Vagina (tissue), 2 donors: ENCODE measurements at regions not wholly inside any gene's neighbourhood (a gene's known extent, or its start where the extent isn't known, plus 50 kb on each side); places are given as distances from the start of the nearest gene placed in this dataset.

Experiments used
- POLR2A ChIP-seq, 2 donors: fragments of 450-650 bp; IDR thresholded peaks; one replicate each; pipeline ENCODE4 v1.6.1; 2017; ENCODE audit warnings: antibody characterized with exemption in 2 of 2, mild to moderate bottlenecking in 2 of 2, moderate library complexity in 2 of 2
- POLR2AphosphoS5 ChIP-seq, 2 donors: sonication (generic); formaldehyde crosslinking; IDR thresholded peaks; one replicate each; pipeline ENCODE4 v1.9.0; 2017; ENCODE audit warnings: antibody characterized with exemption in 2 of 2, mild to moderate bottlenecking in 2 of 2, low read depth in 1 of 2; ENCODE audit not compliant: insufficient read depth in 1 of 2
- TF ChIP-seq, protein P1 (sequence below), 3 experiments: fragments of 450-650 bp in 2 of 3; fragments of 200-600 bp in 1 of 3; sonication (generic) in 1 of 3; IDR thresholded peaks; one replicate each; pipeline ENCODE4 v1.5.1; 2017 to 2019; ENCODE audit warnings: antibody characterized with exemption in 3 of 3, mild to moderate bottlenecking in 2 of 3, moderate library complexity in 2 of 3

DNA sequence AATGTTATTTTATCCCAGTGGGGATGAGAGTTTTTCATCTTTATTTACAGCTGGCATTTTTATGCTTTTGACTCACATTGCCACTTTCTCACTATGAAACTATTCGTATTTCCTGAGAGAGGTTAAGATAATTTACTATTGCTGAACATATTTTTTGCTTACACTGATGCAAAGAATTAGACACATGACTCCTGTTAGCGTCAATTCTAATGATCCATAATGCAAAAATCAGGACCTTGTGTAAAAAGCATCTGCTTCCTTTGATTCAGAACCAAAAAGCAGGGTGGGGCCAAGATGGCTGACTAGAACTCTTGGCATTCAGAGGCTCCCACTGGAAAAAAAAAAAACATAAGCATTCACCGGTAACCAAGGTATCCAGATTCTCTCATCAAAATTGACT is 464.8 kb downstream of the SEMA3D start:
- TF ChIP-seq, protein P1, sequence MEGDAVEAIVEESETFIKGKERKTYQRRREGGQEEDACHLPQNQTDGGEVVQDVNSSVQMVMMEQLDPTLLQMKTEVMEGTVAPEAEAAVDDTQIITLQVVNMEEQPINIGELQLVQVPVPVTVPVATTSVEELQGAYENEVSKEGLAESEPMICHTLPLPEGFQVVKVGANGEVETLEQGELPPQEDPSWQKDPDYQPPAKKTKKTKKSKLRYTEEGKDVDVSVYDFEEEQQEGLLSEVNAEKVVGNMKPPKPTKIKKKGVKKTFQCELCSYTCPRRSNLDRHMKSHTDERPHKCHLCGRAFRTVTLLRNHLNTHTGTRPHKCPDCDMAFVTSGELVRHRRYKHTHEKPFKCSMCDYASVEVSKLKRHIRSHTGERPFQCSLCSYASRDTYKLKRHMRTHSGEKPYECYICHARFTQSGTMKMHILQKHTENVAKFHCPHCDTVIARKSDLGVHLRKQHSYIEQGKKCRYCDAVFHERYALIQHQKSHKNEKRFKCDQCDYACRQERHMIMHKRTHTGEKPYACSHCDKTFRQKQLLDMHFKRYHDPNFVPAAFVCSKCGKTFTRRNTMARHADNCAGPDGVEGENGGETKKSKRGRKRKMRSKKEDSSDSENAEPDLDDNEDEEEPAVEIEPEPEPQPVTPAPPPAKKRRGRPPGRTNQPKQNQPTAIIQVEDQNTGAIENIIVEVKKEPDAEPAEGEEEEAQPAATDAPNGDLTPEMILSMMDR (IDR thresholded peaks at IDR 0.05) = no peak
- TF ChIP-seq POLR2A (IDR thresholded peaks at IDR 0.05) = no peak
- TF ChIP-seq POLR2AphosphoS5 (IDR thresholded peaks at IDR 0.05; ENCODE audit: insufficient read depth in 1 of 2, low read depth in 1 of 2) = no peak
